Neural cell (in vitro differentiated cells): ENCODE measurements at regions not wholly inside any gene's neighbourhood (a gene's known extent, or its start where the extent isn't known, plus 50 kb on each side); places are given as distances from the start of the nearest gene placed in this dataset.

Experiments used
- CTCF ChIP-seq: fragments of 450-650 bp; IDR thresholded peaks from 2 replicates; pipeline ENCODE4 v1.5.1; 2014; ENCODE audit warnings: antibody characterized with exemption, mild to moderate bottlenecking, moderate library complexity; ENCODE audit not compliant: poor library complexity, severe bottlenecking
- EP300 ChIP-seq: fragments of 450-650 bp; conservative IDR thresholded peaks from 2 replicates; pipeline ENCODE4 v1.6.1; 2014; ENCODE audit warnings: antibody characterized with exemption, mild to moderate bottlenecking, moderate library complexity; ENCODE audit not compliant: poor library complexity, severe bottlenecking
- EZH2 ChIP-seq: fragments of 200-600, 300-800 bp; shearing (Covaris generic), sonication (generic); IDR thresholded peaks from 2 replicates; pipeline ENCODE4 v1.6.1; 2014; ENCODE audit warnings: antibody characterized with exemption, low read length, borderline replicate concordance, mild to moderate bottlenecking; ENCODE audit not compliant: insufficient read depth, poor library complexity, severe bottlenecking
- POLR2AphosphoS5 ChIP-seq: IDR thresholded peaks from 2 replicates; pipeline ENCODE4 v1.6.1; 2012
- SMC3 ChIP-seq: fragments of 450-650 bp; conservative IDR thresholded peaks from 2 replicates; pipeline ENCODE4 v1.6.1; 2014; ENCODE audit warnings: antibody characterized with exemption, mild to moderate bottlenecking, moderate library complexity; ENCODE audit not compliant: poor library complexity

- no peak for TF ChIP-seq CTCF
- no peak for TF ChIP-seq POLR2AphosphoS5
- no peak for TF ChIP-seq SMC3
- TF ChIP-seq EP300, result no peak
- no peak for TF ChIP-seq EZH2
Observed at GRCh38 chr5:124963236-124963919, 216.9 kb upstream of the ZNF608 start.
